CD14-positive monocyte (primary cell): ENCODE measurements at regions not wholly inside any gene's neighbourhood (a gene's known extent, or its start where the extent isn't known, plus 50 kb on each side); places are given as distances from the start of the nearest gene placed in this dataset.

ENCODE experiments used
- DNase-seq, 3 donors: peaks; one replicate each; pipeline ENCODE4 v3.0.0-alpha.2; 2011 to 2022
- H2AFZ ChIP-seq: 2 replicates; pipeline ENCODE4 v1.6.0; 2012; ENCODE audit warnings: mild to moderate bottlenecking, low read depth, low read length, inconsistent platforms; ENCODE audit not compliant: insufficient read depth, poor library complexity, severe bottlenecking
- H3K27ac ChIP-seq, 2 donors: 1 replicate in 1 of 2; 2 replicates in 1 of 2; pipeline ENCODE4 v1.5.1; 2012 to 2013; ENCODE audit warnings: low read length in 2 of 2, control low read depth in 1 of 2, inconsistent platforms in 1 of 2, low read depth in 1 of 2, mild to moderate bottlenecking in 1 of 2
- H3K27me3 ChIP-seq, 2 donors: one replicate each; pipeline versions ENCODE4 v1.6.0 to v1.6.1; 2011 to 2013; ENCODE audit warnings: low read length in 2 of 2; ENCODE audit not compliant: control insufficient read depth in 2 of 2, insufficient read depth in 2 of 2
- H3K36me3 ChIP-seq, 2 donors: replicated peaks in 1 of 2; 1 replicate in 1 of 2; 2 replicates in 1 of 2; pipeline versions ENCODE4 v1.5.1 to v1.6.1; 2012 to 2013; ENCODE audit warnings: low read length in 2 of 2, control low read depth in 1 of 2, inconsistent platforms in 1 of 2, mild to moderate bottlenecking in 1 of 2; ENCODE audit not compliant: insufficient read depth in 2 of 2, control insufficient read depth in 1 of 2
- H3K4me1 ChIP-seq, 2 donors: 1 replicate in 1 of 2; 2 replicates in 1 of 2; pipeline versions ENCODE4 v1.5.1 to v1.6.1; 2012 to 2013; ENCODE audit warnings: low read length in 2 of 2, control low read depth in 1 of 2, inconsistent platforms in 1 of 2, mild to moderate bottlenecking in 1 of 2, moderate library complexity in 1 of 2; ENCODE audit not compliant: insufficient read depth in 2 of 2, control insufficient read depth in 1 of 2
- H3K4me2 ChIP-seq: replicated peaks from 2 replicates; pipeline ENCODE3; 2012; ENCODE audit warnings: low read length, moderate library complexity, mild to moderate bottlenecking; ENCODE audit not compliant: poor library complexity, severe bottlenecking; ENCODE audit errors: extremely low read depth
- H3K4me3 ChIP-seq, 3 experiments: fragments of 200-600 bp in 1 of 3; sonication (generic) in 1 of 3; replicated peaks in 1 of 3; 1 replicate in 2 of 3; 2 replicates in 1 of 3; pipeline ENCODE4 v1.5.1; 2011 to 2013; ENCODE audit warnings: low read length in 3 of 3, mild to moderate bottlenecking in 3 of 3, control low read depth in 2 of 3, low read depth in 2 of 3, inconsistent platforms in 1 of 3, moderate library complexity in 1 of 3
- H3K79me2 ChIP-seq: 2 replicates; pipeline ENCODE4 v1.6.0; 2012; ENCODE audit warnings: mild to moderate bottlenecking, control low read depth, inconsistent platforms, low read length, moderate library complexity; ENCODE audit not compliant: insufficient read depth
- H3K9ac ChIP-seq: 2 replicates; pipeline ENCODE4 v1.6.0; 2017; ENCODE audit warnings: low read length, mild to moderate bottlenecking; ENCODE audit not compliant: insufficient read depth, poor library complexity, severe bottlenecking
- H3K9me3 ChIP-seq, 2 donors: replicated peaks in 1 of 2; 1 replicate in 1 of 2; 2 replicates in 1 of 2; pipeline versions ENCODE4 v1.5.1 to v1.6.1; 2012 to 2013; ENCODE audit warnings: low read length in 2 of 2, control low read depth in 1 of 2; ENCODE audit not compliant: control insufficient read depth in 1 of 2, insufficient read depth in 1 of 2
- H4K20me1 ChIP-seq: 2 replicates; pipeline ENCODE4 v1.6.0; 2012; ENCODE audit warnings: mild to moderate bottlenecking, low read length, control low read depth, moderate library complexity; ENCODE audit not compliant: insufficient read depth
- H3K27ac Mint-ChIP-seq, 7 donors: one replicate each; pipeline ENCODE4 v1.8.0; 2020; ENCODE audit warnings: mild to moderate bottlenecking in 7 of 7, mixed read lengths in 7 of 7, moderate library complexity in 6 of 7, inconsistent platforms in 2 of 7
- H3K27me3 Mint-ChIP-seq, 3 donors: one replicate each; pipeline ENCODE4 v1.8.0; 2021 to 2022; ENCODE audit warnings: low read depth in 3 of 3, mild to moderate bottlenecking in 3 of 3, mixed read lengths in 3 of 3, moderate library complexity in 3 of 3, inconsistent platforms in 1 of 3
- H3K36me3 Mint-ChIP-seq, 2 donors: one replicate each; pipeline ENCODE4 v1.8.0; 2020; ENCODE audit warnings: mixed read lengths in 2 of 2, inconsistent platforms in 1 of 2, mild to moderate bottlenecking in 1 of 2
- H3K4me1 Mint-ChIP-seq: one replicate; pipeline ENCODE4 v1.8.0; 2020; ENCODE audit warnings: mild to moderate bottlenecking, mixed read lengths
- H3K4me3 Mint-ChIP-seq, 2 donors: one replicate each; pipeline ENCODE4 v1.8.0; 2020; ENCODE audit warnings: mild to moderate bottlenecking in 2 of 2, mixed read lengths in 2 of 2, moderate library complexity in 1 of 2
- H3K9me3 Mint-ChIP-seq, 7 donors: one replicate each; pipeline ENCODE4 v1.8.0; 2020 to 2022; ENCODE audit warnings: mixed read lengths in 7 of 7, mild to moderate bottlenecking in 6 of 7, moderate library complexity in 6 of 7, inconsistent platforms in 2 of 7
- WGBS: methylation state at CpG from one replicate; pipeline ENCODE4 v1.1.5; 2013; ENCODE audit warnings: missing lambda C conversion rate; ENCODE audit not compliant: insufficient coverage; 5-methylcytosine and 5-hydroxymethylcytosine counted together
- intact Hi-C, 2 donors: fragments of 100-400 bp; cut with micrococcal nuclease; formaldehyde crosslinking; loops; one replicate each; pipeline versions ENCODE4 v1.15.0 to v1.15.1; 2023
- TF ChIP-seq, protein P1 (sequence below): fragments of 200-600 bp; IDR thresholded peaks from one replicate; pipeline ENCODE4 v1.8.0; 2022; ENCODE audit warnings: antibody characterized with exemption, mild to moderate bottlenecking

DNA sequence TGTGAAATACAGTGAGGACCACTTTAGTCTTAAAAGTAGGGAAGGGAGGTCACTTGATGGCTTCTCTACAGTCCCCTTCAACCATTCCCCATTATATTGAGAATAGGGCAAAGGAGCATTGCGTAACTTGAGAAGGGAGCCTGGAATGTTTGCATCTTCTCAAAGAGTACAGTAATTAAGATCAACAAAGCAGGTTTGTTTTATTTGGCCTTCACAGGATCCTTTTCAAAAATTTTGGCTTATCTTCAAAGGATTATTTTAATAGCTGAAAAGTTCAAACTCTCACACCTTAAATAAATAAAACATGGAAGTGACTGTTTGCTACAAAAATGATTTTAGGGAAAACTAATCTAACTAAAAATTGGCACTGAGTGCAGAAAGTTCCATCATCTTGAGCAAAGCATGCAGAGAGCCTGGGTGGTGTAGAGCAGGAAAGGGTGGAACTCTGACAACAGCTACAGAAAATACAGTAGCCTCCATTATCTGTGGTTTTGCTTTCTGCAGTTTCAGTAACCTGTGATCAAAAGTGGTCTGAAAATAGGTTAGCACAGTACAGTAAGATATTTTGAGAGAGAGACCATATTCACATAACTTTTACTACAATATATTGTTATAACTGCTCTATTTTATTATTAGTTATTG lies 214.0 kb downstream of the MDFIC start:
- Histone ChIP-seq H2AFZ (peak overlapping the region; percentile 30), H3K27me3 (no peaks in the 10 kb centered on the region), H3K36me3 (no peaks in the 10 kb centered on the region), H3K4me1 (peaks cover 16 to 23% of the 10 kb centered on the region in 2 donors), H3K27ac (no peak overlapping the region), H3K9me3 (no peaks in the 10 kb centered on the region), H3K79me2 (no peaks in the 10 kb centered on the region), H3K4me2 (peak overlapping the region; percentile 54), H3K9ac (peak overlapping the region; percentile 17), H3K4me3 (peak overlapping the region in 1 of 3 experiments; percentile 52), H4K20me1 (no peaks in the 10 kb centered on the region)
- Mint-ChIP-seq H3K27me3 (no peaks in the 10 kb centered on the region), H3K36me3 (no peaks in the 10 kb centered on the region), H3K9me3 (peaks cover 6 to 16% (median 8%) of the 10 kb centered on the region in 7 donors), H3K4me1 (peaks cover 19% of the 10 kb centered on the region), H3K4me3 (no peak overlapping the region), H3K27ac (peak overlapping the region in 2 of 7 donors; percentile 16 to 53)
- WGBS = no CpG with 5 or more reads among the region's 1 CpG
- TF ChIP-seq, protein P1, sequence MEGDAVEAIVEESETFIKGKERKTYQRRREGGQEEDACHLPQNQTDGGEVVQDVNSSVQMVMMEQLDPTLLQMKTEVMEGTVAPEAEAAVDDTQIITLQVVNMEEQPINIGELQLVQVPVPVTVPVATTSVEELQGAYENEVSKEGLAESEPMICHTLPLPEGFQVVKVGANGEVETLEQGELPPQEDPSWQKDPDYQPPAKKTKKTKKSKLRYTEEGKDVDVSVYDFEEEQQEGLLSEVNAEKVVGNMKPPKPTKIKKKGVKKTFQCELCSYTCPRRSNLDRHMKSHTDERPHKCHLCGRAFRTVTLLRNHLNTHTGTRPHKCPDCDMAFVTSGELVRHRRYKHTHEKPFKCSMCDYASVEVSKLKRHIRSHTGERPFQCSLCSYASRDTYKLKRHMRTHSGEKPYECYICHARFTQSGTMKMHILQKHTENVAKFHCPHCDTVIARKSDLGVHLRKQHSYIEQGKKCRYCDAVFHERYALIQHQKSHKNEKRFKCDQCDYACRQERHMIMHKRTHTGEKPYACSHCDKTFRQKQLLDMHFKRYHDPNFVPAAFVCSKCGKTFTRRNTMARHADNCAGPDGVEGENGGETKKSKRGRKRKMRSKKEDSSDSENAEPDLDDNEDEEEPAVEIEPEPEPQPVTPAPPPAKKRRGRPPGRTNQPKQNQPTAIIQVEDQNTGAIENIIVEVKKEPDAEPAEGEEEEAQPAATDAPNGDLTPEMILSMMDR = no peak
- DNase-seq = no peak
- intact Hi-C loops = no loop called here

DNA sequence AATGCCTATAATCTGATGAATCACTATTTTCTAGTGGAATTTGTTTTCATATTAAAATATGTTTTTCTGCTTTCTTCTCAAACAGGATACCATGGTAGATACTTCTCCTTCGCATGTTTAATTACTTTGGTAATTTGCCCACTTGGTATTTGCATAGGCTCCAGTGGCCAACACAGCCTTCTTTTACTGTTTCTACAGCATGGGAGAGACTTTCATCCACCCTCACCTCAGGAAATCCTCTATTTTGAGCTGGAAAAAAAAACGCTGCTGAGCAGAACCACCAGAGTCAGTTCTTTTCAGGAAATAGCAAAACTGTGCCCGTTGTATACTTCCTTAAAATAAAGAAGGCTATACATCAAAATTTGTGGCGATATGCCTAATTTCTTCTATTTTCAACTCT lies 213.3 kb downstream of the MDFIC start:
- H3K27ac ChIP-seq = peak overlapping the region in 1 of 2 donors; percentile 23
- Mint-ChIP-seq H3K4me3 (peak overlapping the region in 1 of 2 donors; percentile 79), H3K27me3 (no peaks in the 10 kb centered on the region), H3K4me1 (peaks cover 19% of the 10 kb centered on the region), H3K36me3 (no peaks in the 10 kb centered on the region), H3K27ac (peak overlapping the region in 4 of 7 donors; percentile 53 to 64 (median 61)), H3K9me3 (peaks cover 2 to 10% (median 4%) of the 10 kb centered on the region in 7 donors)
- TF ChIP-seq, protein P1 = no peak
- H3K27me3 ChIP-seq = no peaks in the 10 kb centered on the region
- WGBS = 0% methylated on average over 1 of the region's 4 CpGs
- H3K4me1 ChIP-seq = peaks cover 16 to 23% of the 10 kb centered on the region in 2 donors
- peak; percentile 3 to 25 (median 9) for DNase-seq
- H3K4me3 ChIP-seq = peak overlapping the region in 2 of 3 experiments; percentile 20 to 52
- H4K20me1 ChIP-seq = no peaks in the 10 kb centered on the region
- peak overlapping the region; percentile 54 for H3K4me2 ChIP-seq
- no peaks in the 10 kb centered on the region for H3K79me2 ChIP-seq
- peak overlapping the region; percentile 17 for H3K9ac ChIP-seq
- H3K9me3 ChIP-seq = no peaks in the 10 kb centered on the region
- H3K36me3 ChIP-seq = no peaks in the 10 kb centered on the region
- peak overlapping the region; percentile 30 for H2AFZ ChIP-seq
- intact Hi-C loops = no loop called here
